ENCODE measurements at regions not wholly inside any gene's neighbourhood (a gene's known extent, or its start where the extent isn't known, plus 50 kb on each side); places are given as distances from the start of the nearest gene placed in this dataset.
"Not testable (repeated sequence)": the region's sequence is repeated elsewhere in the genome, so short reads cannot be mapped to it uniquely, and the experiment has no call there.

GRCh38 chr13:61215601-61216000 lies 200.0 kb downstream of the PCDH20 start:
- no peak overlapping the region for H3K4me3 ChIP-seq
- WGBS, 2 donors = 57 to 61% methylated on average over 3 of the region's 3 CpGs
- H3K27ac ChIP-seq = no peak overlapping the region
- no peaks in the 10 kb centered on the region for H3K36me3 ChIP-seq
- TF ChIP-seq POLR2AphosphoS5 (IDR thresholded peaks at IDR 0.05) (no peak), EP300 (IDR thresholded peaks at IDR 0.05) (no peak), CTCF (IDR thresholded peaks at IDR 0.05) (no peak), POLR2A (IDR thresholded peaks at IDR 0.05) (no peak)
- no peak for DNase-seq
- intact Hi-C loops (cut with DNase I) = no loop called here
- H3K27me3 ChIP-seq = no peaks in the 10 kb centered on the region
- no peaks in the 10 kb centered on the region for H3K9me3 ChIP-seq
- H3K4me1 ChIP-seq = no peaks in the 10 kb centered on the region

GRCh38 chr13:61215116-61215515 lies 200.5 kb downstream of the PCDH20 start:
- H3K9me3 ChIP-seq = no peaks in the 10 kb centered on the region
- H3K27me3 ChIP-seq = no peaks in the 10 kb centered on the region
- no peak overlapping the region for H3K27ac ChIP-seq
- WGBS, 2 donors = 84 to 88% methylated on average over 3 of the region's 3 CpGs
- no peak overlapping the region for H3K4me3 ChIP-seq
- H3K4me1 ChIP-seq = no peaks in the 10 kb centered on the region
- intact Hi-C loops (cut with DNase I) = no loop called here
- TF ChIP-seq POLR2A (IDR thresholded peaks at IDR 0.05) (no peak), CTCF (IDR thresholded peaks at IDR 0.05) (no peak), POLR2AphosphoS5 (IDR thresholded peaks at IDR 0.05) (no peak), EP300 (IDR thresholded peaks at IDR 0.05) (no peak)
- no peaks in the 10 kb centered on the region for H3K36me3 ChIP-seq
- no peak for DNase-seq

- Histone ChIP-seq H3K27me3 (no peaks in the 10 kb centered on the region), H3K36me3 (no peaks in the 10 kb centered on the region), H3K9me3 (no peaks in the 10 kb centered on the region), H3K4me1 (no peaks in the 10 kb centered on the region), H3K4me3 (no peak overlapping the region), H3K27ac (no peak overlapping the region)
- intact Hi-C loops (cut with DNase I) = no loop called here
- 67 to 71% methylated on average over 4 of the region's 4 CpGs for WGBS, 2 donors
- DNase-seq = no peak
- no peak for TF ChIP-seq EP300 (IDR thresholded peaks at IDR 0.05)
- no peak for TF ChIP-seq POLR2A (IDR thresholded peaks at IDR 0.05)
- TF ChIP-seq CTCF (IDR thresholded peaks at IDR 0.05) = no peak
- TF ChIP-seq POLR2AphosphoS5 (IDR thresholded peaks at IDR 0.05) = no peak
These were observed 201.1 kb downstream of the PCDH20 start for GRCh38 chr13:61214551-61214950.

- DNase-seq; H3K4me1 ChIP-seq; H3K36me3 ChIP-seq; H3K4me3 ChIP-seq; H3K27me3 ChIP-seq; H3K27ac ChIP-seq; intact Hi-C loops (cut with DNase I); H3K9me3 ChIP-seq: not testable (repeated sequence)
- WGBS, 2 donors = 89 to 92% methylated on average over 11 of the region's 11 CpGs
These were observed 209.8 kb downstream of the PCDH20 start for GRCh38 chr13:61205898-61206297.

GRCh38 chr13:61204025-61204424 lies 211.6 kb downstream of the PCDH20 start:
- TF ChIP-seq EP300 (IDR thresholded peaks at IDR 0.05) (no peak), CTCF (IDR thresholded peaks at IDR 0.05) (no peak), POLR2AphosphoS5 (IDR thresholded peaks at IDR 0.05) (no peak), POLR2A (IDR thresholded peaks at IDR 0.05) (no peak)
- WGBS, 2 donors = 92 to 93% methylated on average over 1 of the region's 1 CpG
- Histone ChIP-seq H3K4me3 (no peak overlapping the region), H3K27ac (no peak overlapping the region), H3K27me3 (no peaks in the 10 kb centered on the region), H3K9me3 (no peaks in the 10 kb centered on the region), H3K36me3 (no peaks in the 10 kb centered on the region), H3K4me1 (no peaks in the 10 kb centered on the region)
- intact Hi-C loops (cut with DNase I) = no loop called here
- no peak for DNase-seq
